ENCODE measurements at regions not wholly inside any gene's neighbourhood (a gene's known extent, or its start where the extent isn't known, plus 50 kb on each side); places are given as distances from the start of the nearest gene placed in this dataset.

DNA sequence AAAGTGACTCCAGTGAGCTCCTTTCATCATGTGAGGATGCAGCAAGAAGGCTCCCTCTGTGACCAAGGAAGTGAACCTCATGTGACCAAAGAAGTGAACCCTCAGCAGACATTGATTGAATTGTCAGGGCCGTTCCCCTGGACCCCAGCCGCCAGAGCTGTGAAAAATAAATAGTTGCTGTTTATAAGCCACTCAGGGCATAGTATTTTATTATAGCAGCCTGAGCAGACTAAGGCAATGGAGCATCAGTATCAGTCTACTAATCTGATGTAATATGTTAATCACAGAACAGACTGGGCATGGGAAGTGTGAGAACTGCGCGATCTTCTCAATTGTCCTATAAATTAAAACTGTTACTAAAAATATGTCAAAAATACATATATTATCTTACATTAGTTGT, 384.5 kb upstream of the PRKCQ start:
- no peak for DNase-seq (ENCODE audit: low read depth, low spot score)
- H3K4me1 ChIP-seq (ENCODE audit: insufficient read depth, insufficient read length) = no peaks in the 10 kb centered on the region
- H3K9me3 ChIP-seq (ENCODE audit: insufficient read depth, low read length) = no peaks in the 10 kb centered on the region

DNA sequence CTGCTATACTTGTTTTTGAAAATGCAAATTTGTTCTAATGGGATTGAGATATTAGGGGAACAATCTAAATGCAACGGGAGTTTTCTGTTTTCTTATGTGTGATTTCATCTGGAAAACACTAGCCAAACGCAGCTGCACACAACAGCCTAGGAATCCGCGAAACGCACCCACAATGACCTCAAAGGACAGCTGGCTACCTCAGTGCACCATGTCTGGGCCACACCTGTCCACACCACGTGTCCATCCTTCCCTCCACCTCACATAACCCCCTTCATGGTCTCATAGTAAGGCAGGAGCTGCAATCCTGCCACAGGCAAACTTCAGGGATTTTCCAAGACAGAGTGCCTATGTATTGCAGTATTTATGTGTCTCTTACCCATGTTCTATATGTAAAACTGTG, 382.5 kb upstream of the PRKCQ start:
- Histone ChIP-seq H3K9ac (ENCODE audit: insufficient read length, low read depth) (no peak overlapping the region), H3K4me1 (ENCODE audit: insufficient read depth, insufficient read length) (no peaks in the 10 kb centered on the region), H3K9me3 (ENCODE audit: insufficient read depth, low read length) (no peaks in the 10 kb centered on the region), H3K4me3 (ENCODE audit: insufficient read length, low read depth) (no peak overlapping the region), H3K27me3 (ENCODE audit: insufficient read depth, insufficient read length) (no peaks in the 10 kb centered on the region), H3K36me3 (ENCODE audit: insufficient read depth, insufficient read length, low read length) (no peaks in the 10 kb centered on the region)
- TF ChIP-seq YY1 (IDR thresholded peaks at IDR 0.05; ENCODE audit: insufficient read depth, insufficient read length) (no peak), SUZ12 (IDR thresholded peaks at IDR 0.05; ENCODE audit: extremely low read depth, insufficient read depth, insufficient read length) (no peak), ZNF274 (IDR thresholded peaks at IDR 0.05; ENCODE audit: low read depth, low read length) (no peak)
- no peak for DNase-seq (ENCODE audit: low read depth, low spot score)

More for the DNA sequence above, 384.5 kb upstream of the PRKCQ start:
- H3K36me3 ChIP-seq (ENCODE audit: insufficient read depth, insufficient read length, low read length) = no peaks in the 10 kb centered on the region
- no peak overlapping the region for H3K4me3 ChIP-seq (ENCODE audit: insufficient read length, low read depth)
- no peak for TF ChIP-seq YY1 (IDR thresholded peaks at IDR 0.05; ENCODE audit: insufficient read depth, insufficient read length)
- no peak for TF ChIP-seq SUZ12 (IDR thresholded peaks at IDR 0.05; ENCODE audit: extremely low read depth, insufficient read depth, insufficient read length)
- TF ChIP-seq ZNF274 (IDR thresholded peaks at IDR 0.05; ENCODE audit: low read depth, low read length) = no peak
- H3K9ac ChIP-seq (ENCODE audit: insufficient read length, low read depth) = no peak overlapping the region
- no peaks in the 10 kb centered on the region for H3K27me3 ChIP-seq (ENCODE audit: insufficient read depth, insufficient read length)

- no peak for TF ChIP-seq SUZ12 (IDR thresholded peaks at IDR 0.05; ENCODE audit: extremely low read depth, insufficient read depth, insufficient read length)
- no peak for TF ChIP-seq ZNF274 (IDR thresholded peaks at IDR 0.05; ENCODE audit: low read depth, low read length)
- TF ChIP-seq YY1 (IDR thresholded peaks at IDR 0.05; ENCODE audit: insufficient read depth, insufficient read length) = no peak
- DNase-seq (ENCODE audit: low read depth, low spot score) = no peak
- H3K36me3 ChIP-seq (ENCODE audit: insufficient read depth, insufficient read length, low read length) = no peaks in the 10 kb centered on the region
- no peak overlapping the region for H3K9ac ChIP-seq (ENCODE audit: insufficient read length, low read depth)
- no peaks in the 10 kb centered on the region for H3K9me3 ChIP-seq (ENCODE audit: insufficient read depth, low read length)
- no peaks in the 10 kb centered on the region for H3K4me1 ChIP-seq (ENCODE audit: insufficient read depth, insufficient read length)
- H3K27me3 ChIP-seq (ENCODE audit: insufficient read depth, insufficient read length) = no peaks in the 10 kb centered on the region
- no peak overlapping the region for H3K4me3 ChIP-seq (ENCODE audit: insufficient read length, low read depth)
Observed at GRCh38 chr10:6958711-6959110, 378.6 kb upstream of the PRKCQ start.

GRCh38 chr10:6958254-6958653, 378.2 kb upstream of the PRKCQ start:
- no peak overlapping the region for H3K9ac ChIP-seq (ENCODE audit: insufficient read length, low read depth)
- H3K27me3 ChIP-seq (ENCODE audit: insufficient read depth, insufficient read length) = no peaks in the 10 kb centered on the region
- H3K36me3 ChIP-seq (ENCODE audit: insufficient read depth, insufficient read length, low read length) = no peaks in the 10 kb centered on the region
- TF ChIP-seq SUZ12 (IDR thresholded peaks at IDR 0.05; ENCODE audit: extremely low read depth, insufficient read depth, insufficient read length) (no peak), YY1 (IDR thresholded peaks at IDR 0.05; ENCODE audit: insufficient read depth, insufficient read length) (no peak), ZNF274 (IDR thresholded peaks at IDR 0.05; ENCODE audit: low read depth, low read length) (no peak)
- no peaks in the 10 kb centered on the region for H3K4me1 ChIP-seq (ENCODE audit: insufficient read depth, insufficient read length)
- H3K4me3 ChIP-seq (ENCODE audit: insufficient read length, low read depth) = no peak overlapping the region
- H3K9me3 ChIP-seq (ENCODE audit: insufficient read depth, low read length) = no peaks in the 10 kb centered on the region
- no peak for DNase-seq (ENCODE audit: low read depth, low spot score)

DNA sequence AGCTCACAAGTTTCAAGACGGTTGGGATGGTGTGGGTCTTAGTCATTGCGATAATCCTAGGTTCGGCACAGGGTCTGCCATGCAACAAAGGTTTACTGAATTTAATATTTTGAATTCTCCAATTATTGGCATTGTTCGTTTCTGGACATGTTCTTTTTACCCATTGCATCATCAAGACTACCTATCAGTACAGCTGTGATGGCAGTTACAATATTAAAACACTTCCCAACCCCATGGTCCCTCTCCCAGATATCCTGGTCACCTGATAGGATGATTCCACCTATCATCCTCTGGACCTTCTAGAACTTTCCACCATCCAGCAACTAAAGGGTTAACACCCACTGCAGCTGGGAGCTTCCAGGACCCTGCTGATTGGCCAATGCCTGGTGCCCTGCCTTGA, 377.8 kb upstream of the PRKCQ start:
- no peaks in the 10 kb centered on the region for H3K4me1 ChIP-seq (ENCODE audit: insufficient read depth, insufficient read length)
- H3K9ac ChIP-seq (ENCODE audit: insufficient read length, low read depth) = no peak overlapping the region
- TF ChIP-seq SUZ12 (IDR thresholded peaks at IDR 0.05; ENCODE audit: extremely low read depth, insufficient read depth, insufficient read length) (no peak), ZNF274 (IDR thresholded peaks at IDR 0.05; ENCODE audit: low read depth, low read length) (no peak), YY1 (IDR thresholded peaks at IDR 0.05; ENCODE audit: insufficient read depth, insufficient read length) (no peak)
- no peaks in the 10 kb centered on the region for H3K9me3 ChIP-seq (ENCODE audit: insufficient read depth, low read length)
- DNase-seq (ENCODE audit: low read depth, low spot score) = no peak
- no peaks in the 10 kb centered on the region for H3K36me3 ChIP-seq (ENCODE audit: insufficient read depth, insufficient read length, low read length)
- H3K27me3 ChIP-seq (ENCODE audit: insufficient read depth, insufficient read length) = no peaks in the 10 kb centered on the region
- no peak overlapping the region for H3K4me3 ChIP-seq (ENCODE audit: insufficient read length, low read depth)

DNA sequence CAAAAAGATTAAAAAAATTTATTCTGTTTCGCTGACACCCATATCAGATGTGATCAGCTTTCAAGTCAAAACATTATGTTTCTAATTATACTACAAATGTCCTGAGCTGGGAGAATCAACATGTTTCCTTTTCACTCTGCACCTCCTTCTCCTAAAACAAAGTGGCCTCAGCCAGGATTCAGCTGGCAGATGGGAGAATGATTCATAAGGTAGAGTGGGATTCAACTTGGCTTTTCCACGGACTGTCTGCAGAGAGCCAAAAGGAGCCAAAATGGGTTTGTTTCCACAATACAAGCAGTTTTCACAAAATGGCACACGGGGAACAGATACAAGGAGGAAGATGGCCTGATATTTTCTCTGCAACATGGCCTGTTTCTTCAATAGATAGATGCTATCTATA, 376.5 kb upstream of the PRKCQ start:
- no peaks in the 10 kb centered on the region for H3K9me3 ChIP-seq (ENCODE audit: insufficient read depth, low read length)
- TF ChIP-seq ZNF274 (IDR thresholded peaks at IDR 0.05; ENCODE audit: low read depth, low read length) = no peak
- no peak for TF ChIP-seq YY1 (IDR thresholded peaks at IDR 0.05; ENCODE audit: insufficient read depth, insufficient read length)
- no peak for TF ChIP-seq SUZ12 (IDR thresholded peaks at IDR 0.05; ENCODE audit: extremely low read depth, insufficient read depth, insufficient read length)
- H3K27me3 ChIP-seq (ENCODE audit: insufficient read depth, insufficient read length) = no peaks in the 10 kb centered on the region
- no peaks in the 10 kb centered on the region for H3K4me1 ChIP-seq (ENCODE audit: insufficient read depth, insufficient read length)
- H3K4me3 ChIP-seq (ENCODE audit: insufficient read length, low read depth) = no peak overlapping the region
- H3K36me3 ChIP-seq (ENCODE audit: insufficient read depth, insufficient read length, low read length) = no peaks in the 10 kb centered on the region
- H3K9ac ChIP-seq (ENCODE audit: insufficient read length, low read depth) = no peak overlapping the region
- no peak for DNase-seq (ENCODE audit: low read depth, low spot score)

- Histone ChIP-seq H3K4me1 (ENCODE audit: insufficient read depth, insufficient read length) (no peaks in the 10 kb centered on the region), H3K4me3 (ENCODE audit: insufficient read length, low read depth) (no peak overlapping the region), H3K27me3 (ENCODE audit: insufficient read depth, insufficient read length) (no peaks in the 10 kb centered on the region), H3K9me3 (ENCODE audit: insufficient read depth, low read length) (no peaks in the 10 kb centered on the region), H3K9ac (ENCODE audit: insufficient read length, low read depth) (no peak overlapping the region), H3K36me3 (ENCODE audit: insufficient read depth, insufficient read length, low read length) (no peaks in the 10 kb centered on the region)
- TF ChIP-seq ZNF274 (IDR thresholded peaks at IDR 0.05; ENCODE audit: low read depth, low read length) (no peak), SUZ12 (IDR thresholded peaks at IDR 0.05; ENCODE audit: extremely low read depth, insufficient read depth, insufficient read length) (no peak)
- DNase-seq (ENCODE audit: low read depth, low spot score) = no peak
Observed at GRCh38 chr10:6953271-6953801, 373.3 kb upstream of the PRKCQ start.

Measured in NT2/D1 (cell line).